ENCODE measurements at regions not wholly inside any gene's neighbourhood (a gene's known extent, or its start where the extent isn't known, plus 50 kb on each side); places are given as distances from the start of the nearest gene placed in this dataset.

GRCh38 chr2:37468170-37468569 is 123.7 kb downstream of the QPCT start:
- H3K4me3 ChIP-seq (ENCODE audit: low read depth, low read length, poor library complexity, severe bottlenecking) = no peak overlapping the region
- H3K36me3 ChIP-seq (ENCODE audit: insufficient read depth, low read length) = no peaks in the 10 kb centered on the region
- H3K79me2 ChIP-seq (ENCODE audit: insufficient read depth, low read depth, low read length) = no peaks in the 10 kb centered on the region
- DNase-seq (ENCODE audit: low spot score) = no peak
- H4K20me1 ChIP-seq (ENCODE audit: insufficient read depth, low read length) = no peaks in the 10 kb centered on the region
- no peak overlapping the region for H3K4me2 ChIP-seq (ENCODE audit: low read length)
- H3K27ac ChIP-seq (ENCODE audit: low read depth, low read length, poor library complexity, severe bottlenecking) = no peak overlapping the region
- ChIA-PET CTCF (ENCODE audit: unreplicated experiment) (no interaction called here), POLR2A (interaction anchor here (0.6 to 0.8 kb wide), 2 partner anchors 15 to 302 kb away, joined by 3 read pairs; no protein-coding TSS in a partner anchor)
- H3K4me1 ChIP-seq (ENCODE audit: insufficient read depth, low read length, poor library complexity, severe bottlenecking) = no peaks in the 10 kb centered on the region
- TF ChIP-seq CTCF (conservative IDR thresholded peaks at IDR 0.05; ENCODE audit: low read length) = no peak
- no peak for TF ChIP-seq EZH2phosphoT487 (IDR thresholded peaks at IDR 0.05; ENCODE audit: borderline replicate concordance, low read depth, low read length)
- no TSS peak for BruUV-seq (replicated peaks)
- no peaks in the 10 kb centered on the region for H3K9me2 ChIP-seq (ENCODE audit: insufficient read depth, low read length)
- intact Hi-C loops (cut with micrococcal nuclease; ENCODE audit: unreplicated experiment) = no loop called here
- H2AFZ ChIP-seq (ENCODE audit: low read length) = no peak overlapping the region
- 0 out of 2 replicates have a peak, but pooled peaks cover 3% of the 10 kb centered on the region for H3K9me3 ChIP-seq (ENCODE audit: low read length)

DNA sequence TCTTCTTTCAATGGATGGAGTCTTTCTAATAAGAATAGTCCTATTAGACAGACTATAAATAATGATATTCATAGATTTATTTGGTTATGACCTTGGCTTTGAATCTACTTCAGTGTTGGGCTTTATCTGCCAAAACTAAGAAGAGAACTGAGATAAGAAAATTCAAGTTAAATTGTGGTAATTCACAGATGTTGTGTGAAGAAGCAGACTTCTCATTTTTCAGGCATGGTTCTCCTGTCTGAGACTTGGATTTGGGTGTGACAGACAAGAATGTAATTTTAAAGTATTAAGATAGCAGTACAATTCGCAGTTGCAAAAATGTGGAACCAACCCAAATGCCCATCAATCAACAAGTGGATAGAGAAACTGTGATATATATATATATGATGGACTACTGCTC is 124.7 kb downstream of the QPCT start:
- Histone ChIP-seq H3K4me2 (ENCODE audit: low read length) (no peak overlapping the region), H3K4me3 (ENCODE audit: low read depth, low read length, poor library complexity, severe bottlenecking) (no peak overlapping the region), H3K36me3 (ENCODE audit: insufficient read depth, low read length) (no peaks in the 10 kb centered on the region), H3K79me2 (ENCODE audit: insufficient read depth, low read depth, low read length) (no peaks in the 10 kb centered on the region), H3K9me2 (ENCODE audit: insufficient read depth, low read length) (no peaks in the 10 kb centered on the region), H3K27ac (ENCODE audit: low read depth, low read length, poor library complexity, severe bottlenecking) (no peak overlapping the region), H2AFZ (ENCODE audit: low read length) (no peak overlapping the region), H3K9me3 (ENCODE audit: low read length) (0 out of 2 replicates have a peak, but pooled peaks cover 3% of the 10 kb centered on the region), H4K20me1 (ENCODE audit: insufficient read depth, low read length) (no peaks in the 10 kb centered on the region), H3K4me1 (ENCODE audit: insufficient read depth, low read length, poor library complexity, severe bottlenecking) (no peaks in the 10 kb centered on the region)
- no peak for DNase-seq (ENCODE audit: low spot score)
- POLR2A ChIA-PET = interaction anchor here (0.8 kb wide), 1 partner anchor 16 kb away, joined by 3 read pairs; no protein-coding TSS in a partner anchor
- intact Hi-C loops (cut with micrococcal nuclease; ENCODE audit: unreplicated experiment) = no loop called here
- BruUV-seq (replicated peaks) = no TSS peak
- CTCF ChIA-PET (ENCODE audit: unreplicated experiment) = no interaction called here
- TF ChIP-seq CTCF (conservative IDR thresholded peaks at IDR 0.05; ENCODE audit: low read length) = no peak
- no peak for TF ChIP-seq EZH2phosphoT487 (IDR thresholded peaks at IDR 0.05; ENCODE audit: borderline replicate concordance, low read depth, low read length)

GRCh38 chr2:37471104-37471503 is 126.7 kb downstream of the QPCT start:
- Histone ChIP-seq H3K4me3 (ENCODE audit: low read depth, low read length, poor library complexity, severe bottlenecking) (no peak overlapping the region), H4K20me1 (ENCODE audit: insufficient read depth, low read length) (no peaks in the 10 kb centered on the region), H3K9me3 (ENCODE audit: low read length) (no peaks in the 10 kb centered on the region), H3K4me1 (ENCODE audit: insufficient read depth, low read length, poor library complexity, severe bottlenecking) (no peaks in the 10 kb centered on the region), H3K27ac (ENCODE audit: low read depth, low read length, poor library complexity, severe bottlenecking) (no peak overlapping the region), H2AFZ (ENCODE audit: low read length) (no peak overlapping the region), H3K9me2 (ENCODE audit: insufficient read depth, low read length) (no peaks in the 10 kb centered on the region), H3K4me2 (ENCODE audit: low read length) (no peak overlapping the region), H3K79me2 (ENCODE audit: insufficient read depth, low read depth, low read length) (no peaks in the 10 kb centered on the region), H3K36me3 (ENCODE audit: insufficient read depth, low read length) (no peaks in the 10 kb centered on the region)
- intact Hi-C loops (cut with micrococcal nuclease; ENCODE audit: unreplicated experiment) = no loop called here
- ChIA-PET CTCF (ENCODE audit: unreplicated experiment) (no interaction called here), POLR2A (no interaction called here)
- no peak for DNase-seq (ENCODE audit: low spot score)
- no TSS peak for BruUV-seq (replicated peaks)
- TF ChIP-seq EZH2phosphoT487 (IDR thresholded peaks at IDR 0.05; ENCODE audit: borderline replicate concordance, low read depth, low read length) (no peak), CTCF (conservative IDR thresholded peaks at IDR 0.05; ENCODE audit: low read length) (no peak)
